Left renal cortex interstitium (tissue), 4 donors: ENCODE measurements at regions not wholly inside any gene's neighbourhood (a gene's known extent, or its start where the extent isn't known, plus 50 kb on each side); places are given as distances from the start of the nearest gene placed in this dataset.

Experiments
- DNase-seq, 4 donors: peaks; one replicate each; pipeline ENCODE4 v3.0.0-alpha.2; 2013; ENCODE audit warnings: low read depth in 4 of 4, low spot score in 2 of 4, missing footprints in 1 of 4

DNA sequence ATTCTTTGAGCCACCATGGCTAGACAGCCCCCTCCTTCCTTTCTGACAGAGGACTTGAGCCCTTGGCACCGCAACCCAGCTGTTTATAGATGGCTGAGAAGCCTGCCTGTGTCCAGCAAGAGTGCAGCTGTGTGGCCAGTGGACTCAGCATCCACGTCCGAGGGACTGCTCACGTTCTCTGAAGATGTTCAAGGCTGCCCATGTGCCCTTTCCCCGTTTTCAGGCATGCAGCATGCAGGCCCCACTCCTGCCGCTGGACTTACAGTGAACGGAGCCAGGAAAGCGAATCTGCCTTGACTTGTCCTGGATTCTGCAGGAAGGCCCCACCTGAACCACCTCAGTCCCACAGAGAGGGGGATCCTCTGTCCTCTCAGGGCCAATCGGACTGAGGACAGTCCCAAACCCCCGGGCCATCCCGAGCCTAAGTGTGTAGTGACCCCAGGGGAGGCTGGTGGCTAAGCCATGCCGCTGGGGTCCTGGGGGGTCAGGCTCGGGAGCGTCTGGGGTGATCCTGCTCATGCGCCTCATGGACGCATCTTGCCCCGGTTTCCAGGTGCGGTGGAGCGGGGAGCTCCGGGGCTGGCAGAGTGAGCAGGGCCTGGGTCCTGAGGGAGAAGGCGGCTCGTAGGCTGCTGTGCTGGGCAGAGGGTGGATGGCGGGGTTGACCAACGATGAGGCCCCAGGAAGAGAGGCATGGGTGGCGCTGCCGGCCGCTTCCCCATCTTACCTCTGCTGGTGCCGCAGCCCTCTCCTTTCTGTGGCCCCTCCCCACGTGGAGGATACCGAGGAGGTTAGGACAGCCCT is 170.7 kb downstream of the CTTN start:
- no peak for DNase-seq

DNA sequence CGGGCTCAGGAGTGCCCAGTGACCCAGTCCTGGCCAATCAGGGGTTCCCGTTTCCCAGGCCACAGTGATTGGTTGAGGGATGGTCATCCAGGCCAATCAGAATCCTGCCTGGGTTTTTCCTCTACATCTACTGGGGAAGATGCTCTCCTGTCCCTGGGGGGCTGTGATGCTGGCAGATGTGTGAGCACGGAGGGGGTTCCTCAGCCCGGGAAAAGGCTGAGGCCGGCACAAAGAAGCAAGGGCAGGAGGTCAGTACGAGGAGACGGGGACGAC is 171.2 kb downstream of the CTTN start:
- DNase-seq, result no peak

DNA sequence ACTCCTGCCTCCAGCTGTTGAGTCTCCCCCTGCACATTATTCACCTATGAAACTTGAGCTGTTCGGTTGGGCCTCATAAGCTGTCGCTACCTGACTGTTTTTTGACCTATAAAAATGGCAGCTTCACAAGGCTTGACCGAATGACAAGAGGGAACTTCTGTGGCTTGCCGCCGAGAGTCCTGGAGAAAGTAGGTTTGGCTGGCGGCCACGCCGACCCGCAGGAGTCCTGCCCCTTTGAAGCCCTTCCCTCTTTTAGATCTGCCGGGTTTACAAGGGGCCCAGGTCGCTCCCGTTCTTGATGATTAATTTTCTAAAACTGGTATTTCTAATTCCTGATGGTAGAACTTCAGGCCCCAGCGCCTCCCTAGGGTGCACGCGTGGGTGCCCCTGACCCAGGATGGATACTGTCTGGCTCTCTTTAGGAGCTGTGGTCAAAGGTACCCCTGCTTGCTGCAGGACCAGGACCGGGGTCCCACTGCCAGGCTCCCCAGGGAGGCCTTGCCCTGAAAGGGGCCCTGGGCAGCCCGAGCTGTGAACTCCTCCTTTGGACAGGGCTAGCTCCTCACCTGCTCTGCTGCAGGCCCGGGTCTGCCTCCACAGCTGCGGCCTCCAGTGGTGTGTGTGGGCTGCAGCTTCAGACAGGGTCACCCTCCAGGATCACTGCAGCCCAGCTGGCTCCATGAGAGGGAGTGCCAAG is 171.8 kb downstream of the CTTN start:
- DNase-seq, result no peak

DNA sequence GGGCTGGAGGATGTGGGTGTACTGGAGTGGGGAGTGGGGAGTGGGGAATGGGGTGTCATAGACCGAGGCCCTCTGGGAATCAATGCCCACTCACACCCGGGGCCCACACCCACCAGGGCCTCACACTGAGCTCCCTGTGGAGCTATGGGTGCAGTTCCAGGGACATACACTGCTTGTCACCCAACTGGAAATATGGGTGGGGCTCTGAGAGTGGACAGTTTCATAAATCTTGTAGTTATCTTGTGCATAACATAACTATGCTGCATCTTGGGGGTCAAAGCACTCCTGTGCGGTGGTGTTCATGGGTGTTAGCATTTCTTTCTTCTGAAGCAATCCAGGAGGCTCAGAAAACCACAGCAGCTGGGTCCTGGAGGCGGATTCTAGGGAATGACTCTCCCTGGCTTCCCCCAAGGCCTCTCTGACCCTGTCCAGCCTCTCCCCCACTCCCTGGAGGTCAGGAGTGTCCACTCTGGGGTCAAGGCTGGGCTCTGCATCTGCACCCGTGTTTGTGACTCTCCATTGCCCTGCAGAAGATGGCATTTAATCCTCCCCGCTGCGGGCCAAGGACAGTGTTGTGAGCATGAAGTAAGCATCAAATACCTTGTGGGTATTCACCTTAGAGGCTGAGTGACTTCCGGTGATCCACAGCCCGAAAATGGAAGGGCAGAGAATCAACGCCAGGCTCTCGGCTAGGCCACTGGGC is 172.5 kb downstream of the CTTN start:
- no peak for DNase-seq

DNA sequence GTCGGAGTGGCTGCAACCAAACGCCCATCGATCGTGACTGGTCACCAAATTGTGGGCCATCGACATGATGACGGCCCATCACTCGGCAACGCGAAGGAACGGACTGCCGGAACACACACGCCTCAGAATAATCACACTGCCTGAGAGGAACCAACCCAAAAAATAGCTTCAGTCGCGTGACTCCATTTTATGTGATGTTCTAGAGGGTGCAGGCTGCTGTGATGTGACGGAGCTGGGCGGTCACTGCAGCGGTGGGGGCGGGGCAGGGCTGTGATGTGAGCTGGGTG is 174.6 kb downstream of the CTTN start:
- no peak for DNase-seq

DNA sequence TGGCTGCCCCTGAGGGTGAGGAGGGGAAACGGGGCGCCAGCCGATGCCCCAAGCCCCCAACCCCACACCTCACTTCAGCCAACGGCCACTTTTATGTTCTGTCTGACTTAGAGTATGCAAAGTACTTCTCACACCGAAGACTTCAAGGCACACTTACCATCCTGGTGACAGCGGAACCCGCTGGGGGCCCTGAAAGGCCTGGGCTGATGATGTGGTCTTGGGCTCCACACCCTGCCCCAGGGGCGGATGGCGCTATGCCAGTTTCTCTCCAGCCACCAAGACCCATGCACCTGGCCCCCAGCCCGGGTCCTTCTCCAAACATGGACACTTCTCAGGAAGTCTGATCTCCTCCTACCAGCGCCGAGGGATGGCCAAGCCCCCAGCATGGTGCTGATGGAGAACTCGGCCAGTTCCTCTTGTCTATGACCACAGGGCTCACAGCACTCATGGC is 175.4 kb downstream of the CTTN start:
- no peak for DNase-seq

GRCh38 chr11:70574725-70575347 is 176.5 kb downstream of the CTTN start:
- DNase-seq, result no peak

DNA sequence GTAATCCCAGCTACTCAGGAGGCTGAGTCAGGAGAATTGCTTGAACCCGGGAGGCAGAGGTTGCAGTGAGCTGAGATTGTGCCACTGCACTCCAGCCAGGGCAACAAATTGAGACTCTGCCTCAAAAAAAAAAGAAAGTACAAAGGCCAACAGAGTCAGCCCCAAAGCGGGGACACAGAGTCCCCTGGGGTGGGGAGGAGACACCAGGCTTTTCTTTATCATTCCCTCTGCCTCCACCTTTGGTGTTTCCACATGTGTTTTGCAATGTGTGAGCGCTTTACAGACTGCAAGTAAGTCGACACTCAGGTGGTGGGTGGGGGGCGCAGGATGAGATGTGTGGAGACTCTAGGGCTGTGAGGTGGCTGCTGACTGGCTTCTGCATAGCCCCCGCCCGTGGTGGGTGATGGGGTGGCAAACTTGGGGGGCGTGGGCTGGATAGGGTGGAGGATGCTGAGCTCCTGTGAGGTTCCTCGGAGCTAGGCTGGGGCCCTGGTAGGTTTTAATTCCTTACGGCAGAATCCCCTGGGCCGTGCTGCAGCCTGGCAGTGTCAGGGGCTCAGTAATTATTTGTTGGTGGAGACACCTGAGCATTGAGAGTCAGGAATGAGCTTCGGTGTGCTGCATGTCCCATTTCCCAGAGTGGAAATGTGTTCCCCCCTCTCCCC is 177.2 kb downstream of the CTTN start:
- DNase-seq, result no peak

DNA sequence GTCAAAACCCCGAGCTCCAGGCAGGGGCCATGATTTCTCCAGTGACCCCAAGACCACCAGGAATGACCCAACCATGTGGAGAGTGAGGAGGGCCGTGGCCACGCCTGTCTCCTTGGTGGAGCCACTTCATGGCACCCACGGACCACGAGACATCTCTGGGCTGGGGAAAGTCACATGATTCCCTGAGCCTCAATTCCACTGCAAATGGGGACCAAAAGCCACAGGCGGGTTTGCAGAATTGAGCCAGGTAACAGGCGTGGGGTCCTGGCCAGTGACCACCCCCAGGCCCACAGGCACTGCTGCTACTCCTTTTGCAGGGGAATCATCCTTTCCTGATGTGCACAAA is 178.9 kb downstream of the CTTN start:
- DNase-seq, result no peak

GRCh38 chr11:70577948-70578347 is 179.6 kb downstream of the CTTN start:
- DNase-seq, result no peak

DNA sequence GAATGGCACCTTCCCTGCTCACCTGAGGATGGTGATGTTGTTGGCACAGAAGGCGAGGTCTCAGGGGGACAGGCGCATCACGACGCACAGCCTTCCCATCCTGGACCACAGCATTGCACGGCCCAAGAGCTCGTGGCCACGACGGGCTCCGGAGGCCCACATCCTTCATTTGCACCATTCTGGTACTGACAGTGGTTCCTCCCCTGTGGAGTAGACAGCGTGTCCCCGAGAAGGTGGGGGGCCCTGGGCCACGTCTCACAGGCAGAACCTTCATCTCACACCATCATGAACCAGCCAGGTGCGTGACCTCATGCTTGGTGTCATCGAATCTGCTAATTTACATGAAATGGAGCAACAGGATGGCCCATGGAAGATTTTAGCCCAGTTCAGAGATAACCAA is 180.0 kb downstream of the CTTN start:
- DNase-seq, result no peak

DNA sequence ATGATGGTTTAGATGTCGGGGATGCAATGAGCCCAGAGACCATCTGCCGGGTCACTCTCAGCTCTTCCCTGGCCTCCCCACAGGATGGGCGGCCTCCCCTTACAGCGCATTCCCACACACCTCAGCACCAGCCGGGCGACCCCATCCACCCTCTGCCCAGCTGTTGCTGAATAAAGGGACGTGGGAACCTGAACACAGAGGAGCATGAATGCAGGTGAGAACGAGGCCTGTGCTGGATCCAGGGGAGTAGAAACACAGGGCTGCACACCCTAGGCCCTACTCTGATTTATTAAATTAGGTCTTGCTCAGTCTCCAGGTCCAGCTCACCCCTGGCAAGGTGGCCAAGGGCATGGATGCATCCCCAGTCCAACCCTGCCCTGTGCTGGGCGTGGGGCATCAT is 180.5 kb downstream of the CTTN start:
- no peak for DNase-seq

DNA sequence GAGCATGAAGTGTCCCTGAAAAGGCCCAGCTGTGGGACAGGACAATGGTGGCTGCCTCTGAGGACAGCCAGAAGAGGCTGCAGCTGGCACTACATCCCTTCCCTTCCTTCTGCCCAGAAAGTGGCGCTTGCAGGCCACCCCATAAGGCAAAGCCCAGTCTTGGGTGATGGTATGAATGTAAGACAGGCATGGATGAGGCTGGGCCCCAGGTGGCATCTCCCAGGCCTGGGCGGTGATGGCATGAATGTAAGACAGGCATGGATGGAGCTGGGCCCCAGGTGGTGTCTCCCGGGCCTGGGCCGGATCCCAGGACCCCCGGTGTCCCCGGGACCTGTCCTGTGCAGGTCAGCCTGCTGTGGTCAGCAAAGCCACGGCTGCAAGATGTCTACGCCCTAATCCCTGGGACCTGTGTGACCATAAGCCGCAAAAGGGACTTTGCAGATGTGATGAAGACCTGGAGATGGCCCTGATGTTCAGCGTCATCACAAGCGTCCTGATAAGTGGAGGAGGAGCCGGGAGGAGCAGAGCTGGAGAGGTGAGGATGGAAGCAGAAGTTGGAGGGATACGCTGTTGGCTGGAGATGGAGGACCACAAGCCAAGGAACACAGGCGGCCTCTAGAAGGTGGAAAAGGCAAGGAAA is 181.1 kb downstream of the CTTN start:
- no peak for DNase-seq

- DNase-seq, result no peak
Observed at GRCh38 chr11:70580036-70580805, 181.9 kb downstream of the CTTN start.

- DNase-seq, result no peak
Observed at GRCh38 chr11:70581991-70582885, 183.9 kb downstream of the CTTN start.

- DNase-seq, result no peak
Observed at GRCh38 chr11:70582886-70583641, 184.7 kb downstream of the CTTN start.

- no peak for DNase-seq
Observed at GRCh38 chr11:70583781-70584218, 185.5 kb downstream of the CTTN start.
